Peyer's patch (tissue), 4 donors: ENCODE measurements at regions not wholly inside any gene's neighbourhood (a gene's known extent, or its start where the extent isn't known, plus 50 kb on each side); places are given as distances from the start of the nearest gene placed in this dataset.

Source experiments
- CTCF ChIP-seq, 6 experiments: fragments of 450-650 bp in 4 of 6; fragments of 200-600 bp in 2 of 6; sonication (generic) in 1 of 6; IDR thresholded peaks; one replicate each; pipeline ENCODE4 v1.5.1; 2017 to 2019; ENCODE audit warnings: antibody characterized with exemption in 6 of 6, mild to moderate bottlenecking in 3 of 6, moderate library complexity in 1 of 6
- POLR2A ChIP-seq, 2 donors: fragments of 450-650 bp; IDR thresholded peaks; one replicate each; pipeline ENCODE4 v1.5.1; 2017; ENCODE audit warnings: antibody characterized with exemption in 2 of 2, mild to moderate bottlenecking in 2 of 2, moderate library complexity in 2 of 2

GRCh38 chr4:32031026-32031425 lies 1310.9 kb downstream of the PCDH7 start:
- TF ChIP-seq CTCF (IDR thresholded peaks at IDR 0.05), result no peak
- no peak for TF ChIP-seq POLR2A (IDR thresholded peaks at IDR 0.05)
